Retina (tissue), 1 donor: ENCODE measurements at regions not wholly inside any gene's neighbourhood (a gene's known extent, or its start where the extent isn't known, plus 50 kb on each side); places are given as distances from the start of the nearest gene placed in this dataset.

Source experiments
- DNase-seq: peaks from one replicate; pipeline ENCODE4 v3.0.0-alpha.2; 2016

- no peak for DNase-seq
Measured at GRCh38 chr14:26856876-26857518, 259.2 kb upstream of the NOVA1 start.

DNA sequence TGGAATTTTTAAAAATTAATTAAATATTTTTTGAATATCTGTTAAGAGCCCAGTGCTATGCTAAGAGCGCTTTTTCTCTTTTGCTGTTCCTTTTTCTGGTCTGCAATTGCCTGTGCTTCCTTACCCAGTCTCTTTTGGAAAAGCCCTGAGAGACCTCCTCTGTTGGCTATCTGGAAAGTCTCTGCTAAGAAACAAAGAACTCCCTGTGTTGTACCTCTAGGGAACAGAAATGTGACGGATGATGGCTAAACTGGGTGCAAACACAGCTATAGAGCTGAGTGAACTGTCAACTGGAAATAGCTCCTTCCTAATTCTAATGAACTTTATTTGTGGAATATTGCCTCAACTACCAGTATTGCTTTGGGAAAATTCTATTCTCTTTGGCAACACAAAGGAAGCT lies 261.6 kb upstream of the NOVA1 start:
- no peak for DNase-seq

GRCh38 chr14:26860111-26860510 lies 262.3 kb upstream of the NOVA1 start:
- no peak for DNase-seq

DNA sequence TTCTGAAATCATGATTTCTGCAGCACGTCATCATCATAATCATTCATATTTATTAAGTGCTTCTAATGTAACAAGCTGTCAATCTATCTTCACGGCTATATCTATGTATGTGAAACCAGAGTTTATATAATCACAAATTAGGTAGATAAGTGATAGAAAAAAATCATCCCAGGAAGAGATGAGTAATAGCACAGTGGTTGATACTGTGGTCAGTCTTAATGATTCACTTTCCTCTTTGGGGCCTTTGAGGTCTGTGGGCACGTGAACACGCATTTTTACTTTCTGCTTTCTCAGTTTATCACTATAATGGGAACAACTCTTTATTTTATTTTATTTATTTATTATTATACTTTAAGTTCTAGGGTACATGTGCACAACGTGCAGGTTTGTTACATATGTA lies 265.9 kb upstream of the NOVA1 start:
- DNase-seq: no peak

DNA sequence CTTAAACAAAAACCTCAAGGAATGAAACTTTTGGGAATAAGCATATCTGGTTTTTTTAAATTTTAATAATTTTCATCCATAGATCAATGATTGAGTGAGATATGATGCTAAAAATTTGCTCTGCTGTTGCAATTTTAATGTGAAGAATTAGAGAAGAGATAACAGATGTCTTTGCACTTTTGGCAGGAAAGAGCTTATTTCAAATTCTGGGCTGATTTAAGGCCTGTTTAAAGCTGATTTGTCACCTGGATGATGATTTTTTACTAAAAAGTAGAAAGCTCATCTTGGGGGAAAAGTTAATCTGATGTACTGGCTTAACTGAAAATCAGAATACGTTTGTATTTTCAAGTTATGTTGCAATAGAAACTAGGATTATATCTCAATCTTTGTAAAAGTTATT lies 268.9 kb upstream of the NOVA1 start:
- DNase-seq: no peak

DNA sequence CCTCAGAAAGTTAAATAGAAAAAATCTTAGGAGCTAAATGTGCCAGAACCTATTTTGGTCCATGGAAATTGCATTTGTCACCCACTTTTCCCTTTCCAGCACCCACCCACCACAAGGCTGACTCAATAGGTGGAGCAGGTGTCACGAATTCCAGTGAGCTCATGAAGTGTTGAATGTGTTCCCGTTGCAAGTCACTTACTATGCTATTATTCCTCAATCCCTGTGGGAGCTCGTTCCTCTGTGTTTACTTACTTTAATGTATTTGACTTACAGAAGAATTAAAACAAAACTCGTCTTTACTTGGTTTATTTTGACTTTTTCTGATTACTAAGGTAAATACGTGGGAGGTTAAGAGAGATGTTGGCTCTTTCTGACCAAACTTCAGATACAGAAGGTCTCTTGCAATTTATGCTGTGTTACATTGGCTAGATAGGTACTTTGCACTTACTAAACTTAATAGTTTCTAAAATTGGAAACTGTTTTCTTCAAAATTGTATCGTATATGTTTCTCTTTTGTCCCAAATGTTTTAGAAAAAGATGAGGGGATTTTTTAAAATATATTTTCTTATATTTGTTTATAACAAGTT lies 269.4 kb upstream of the NOVA1 start:
- DNase-seq: no peak

DNA sequence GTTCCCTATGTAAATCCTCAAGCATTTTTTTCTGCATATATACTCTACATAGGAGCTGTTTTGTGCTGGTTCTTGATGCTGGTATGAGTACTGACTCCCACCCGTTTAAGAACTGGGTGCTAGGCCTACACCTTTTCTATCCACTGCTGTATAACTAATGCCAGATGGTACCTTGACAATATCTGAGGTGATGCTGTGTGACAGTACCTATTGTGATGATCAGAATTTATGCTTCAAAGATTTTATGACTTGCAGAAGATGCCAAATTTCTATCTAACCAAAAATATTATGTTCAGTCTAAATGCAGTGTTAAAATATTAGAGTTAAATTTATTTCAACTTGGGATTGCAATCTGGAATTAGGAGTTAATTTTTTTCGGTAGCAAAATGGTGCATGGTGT lies 272.3 kb upstream of the NOVA1 start:
- no peak for DNase-seq

DNA sequence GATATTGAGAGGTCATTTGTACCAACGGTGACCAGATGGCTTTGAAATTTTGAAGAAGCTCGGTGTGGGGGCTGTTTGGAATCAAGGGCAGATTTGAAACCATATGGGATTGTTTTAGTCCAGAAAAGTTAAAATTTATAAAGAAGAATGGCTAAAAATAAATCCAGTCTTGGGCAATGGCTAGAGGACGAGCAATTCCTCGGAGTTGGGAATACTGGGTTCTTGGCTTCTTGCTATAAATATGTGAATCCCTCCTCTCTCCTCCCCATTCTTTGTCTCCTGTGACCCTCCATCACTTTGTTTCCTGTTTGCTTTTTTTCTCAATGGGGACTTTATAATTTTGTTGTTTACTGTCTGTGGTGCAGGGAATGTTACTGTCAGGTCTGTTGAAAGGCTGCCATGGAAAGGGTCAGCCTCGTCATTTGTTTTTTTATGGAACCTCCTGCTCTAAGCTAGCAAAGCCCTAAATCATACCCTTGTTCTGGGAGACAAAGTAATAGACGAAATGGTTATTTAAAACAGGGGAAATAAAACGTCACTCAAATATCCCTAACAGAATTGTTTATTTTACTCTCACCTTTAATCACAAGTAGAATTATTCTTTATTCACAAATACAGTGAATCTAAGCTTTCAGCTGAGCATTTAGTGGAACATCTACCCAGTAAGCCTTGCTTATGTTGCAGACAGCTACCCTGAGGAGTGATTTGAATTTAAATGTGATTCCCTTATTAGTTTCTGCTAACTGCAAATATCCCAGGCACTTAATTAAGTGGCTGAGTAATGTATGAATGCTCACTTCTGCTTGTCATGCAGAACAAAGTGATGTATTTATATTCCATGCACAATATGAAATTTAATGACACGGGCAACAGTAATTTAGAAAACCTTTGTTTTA lies 273.1 kb upstream of the NOVA1 start:
- DNase-seq: no peak

DNA sequence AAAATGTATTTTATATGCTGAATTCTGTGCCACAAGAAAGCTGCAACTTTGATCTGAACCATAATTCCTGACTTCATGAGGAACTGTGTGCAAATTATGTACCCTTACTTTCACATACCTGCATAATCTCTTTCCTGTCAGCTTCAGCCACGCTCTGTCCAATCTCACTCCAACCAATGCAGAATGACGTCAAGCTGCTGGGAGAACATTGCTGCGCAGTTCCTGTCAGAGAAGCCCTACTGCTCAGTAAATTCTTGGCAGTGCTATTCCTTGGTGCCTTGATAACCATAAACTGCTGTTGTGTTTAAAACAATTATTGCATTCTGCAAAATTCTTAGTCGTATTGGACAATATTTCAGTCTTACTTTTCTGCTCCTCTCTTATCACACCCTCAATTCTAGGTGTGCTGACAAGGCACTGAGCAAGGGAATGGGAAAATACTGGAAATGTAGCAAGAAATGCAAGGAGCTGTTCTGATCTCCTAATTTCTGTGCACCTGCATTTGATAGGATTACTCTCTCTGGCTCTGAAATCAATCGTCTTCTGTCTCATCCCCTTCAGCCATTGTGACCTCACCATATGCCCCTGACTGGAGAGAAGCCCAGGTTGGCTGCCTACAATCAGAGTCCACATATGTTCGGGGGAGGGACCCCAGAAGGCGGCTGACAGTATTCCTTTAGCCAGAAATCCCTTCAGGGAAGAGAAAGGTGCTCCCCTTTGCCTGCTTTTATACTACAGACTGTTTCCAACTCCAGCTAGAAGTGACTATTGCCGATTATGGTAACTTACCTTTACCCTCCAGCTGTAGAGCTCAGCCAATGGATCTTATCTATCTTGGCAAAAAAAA lies 274.9 kb upstream of the NOVA1 start:
- DNase-seq: peak; percentile 61

DNA sequence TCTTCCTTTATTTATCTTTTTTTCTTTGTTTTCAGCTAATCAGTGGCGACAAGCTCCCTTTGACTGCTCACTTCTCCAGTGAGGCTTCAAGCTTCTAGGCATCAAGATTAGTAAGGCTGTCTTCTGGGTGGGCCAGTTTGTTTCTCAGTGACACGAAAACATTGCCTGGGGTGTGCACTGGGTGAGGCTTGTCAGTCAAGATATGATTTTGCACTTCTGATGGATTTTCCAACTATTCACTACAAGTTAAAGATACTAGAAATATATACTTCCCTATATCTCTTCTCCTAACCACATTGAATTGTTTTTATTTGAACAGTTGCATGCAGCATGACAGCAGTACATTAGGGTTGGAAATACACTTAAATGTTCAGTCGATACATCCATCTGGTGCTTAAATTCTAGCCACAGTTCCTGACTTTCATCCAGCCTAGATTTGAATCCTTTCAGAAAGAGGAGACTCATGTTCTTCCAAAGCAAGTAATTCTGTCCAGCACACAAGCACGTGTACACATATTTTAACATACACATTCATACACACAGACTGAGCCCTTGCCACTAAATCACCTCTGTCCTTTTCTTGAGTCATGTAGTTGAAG lies 275.6 kb upstream of the NOVA1 start:
- no peak for DNase-seq

DNA sequence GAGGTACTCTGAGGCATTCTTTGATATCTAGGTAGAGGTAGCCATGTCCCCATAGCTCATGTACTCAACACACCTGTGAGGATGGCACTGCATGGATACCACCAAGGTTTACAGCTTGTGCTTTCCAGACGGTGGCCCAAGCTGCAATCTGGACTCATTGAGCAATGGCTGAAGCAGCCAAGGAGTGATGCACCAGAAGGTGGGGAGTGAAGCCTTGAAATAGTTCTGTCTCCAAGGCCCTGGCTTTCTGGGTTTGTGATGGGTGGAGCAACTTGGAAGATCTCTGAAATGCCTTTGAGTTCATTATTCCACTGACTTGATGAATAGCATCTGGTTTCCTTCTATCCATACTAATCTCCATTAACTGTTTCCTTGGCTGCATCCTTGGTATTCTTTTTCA lies 290.0 kb upstream of the NOVA1 start:
- DNase-seq: no peak

DNA sequence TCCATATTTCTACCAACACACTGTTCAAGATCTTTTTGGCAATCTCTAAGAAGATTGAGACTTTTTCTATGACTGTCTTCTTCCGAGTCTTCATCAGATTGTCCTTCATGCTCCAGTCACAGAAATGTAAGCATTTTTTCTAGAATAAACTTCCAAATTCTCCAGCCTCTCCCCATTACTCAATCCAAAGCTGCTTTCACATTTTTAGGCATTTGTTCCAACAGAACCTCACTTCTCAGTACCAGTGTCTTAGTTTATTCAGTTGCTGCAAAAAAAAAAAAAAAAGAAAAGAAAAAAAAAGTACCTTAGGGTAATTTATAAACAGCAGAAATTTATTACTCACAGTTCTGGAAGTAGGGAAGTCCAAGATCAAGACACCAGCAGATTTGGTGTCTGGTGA lies 290.8 kb upstream of the NOVA1 start:
- DNase-seq: no peak

GRCh38 chr14:26896447-26896846 lies 298.6 kb upstream of the NOVA1 start:
- no peak for DNase-seq

DNA sequence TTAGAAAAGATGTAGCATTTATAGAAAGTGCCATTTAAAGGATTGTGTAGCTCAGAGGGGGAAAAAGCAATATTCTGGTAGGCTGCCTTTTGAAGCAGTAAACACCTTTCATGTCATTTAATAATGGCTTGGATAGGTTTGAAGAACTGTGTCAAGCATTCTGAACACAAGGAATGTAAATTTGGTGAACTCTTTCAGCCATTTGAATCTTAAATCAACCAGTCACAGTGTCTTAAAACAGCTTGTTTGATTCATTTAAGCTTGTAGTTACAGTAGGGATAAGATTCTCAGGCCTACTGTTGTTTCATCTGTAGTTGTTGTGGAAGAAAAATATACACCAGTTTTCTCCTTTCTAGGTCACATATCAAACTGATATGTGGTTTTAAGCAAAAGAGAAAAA lies 299.4 kb upstream of the NOVA1 start:
- DNase-seq: no peak

DNA sequence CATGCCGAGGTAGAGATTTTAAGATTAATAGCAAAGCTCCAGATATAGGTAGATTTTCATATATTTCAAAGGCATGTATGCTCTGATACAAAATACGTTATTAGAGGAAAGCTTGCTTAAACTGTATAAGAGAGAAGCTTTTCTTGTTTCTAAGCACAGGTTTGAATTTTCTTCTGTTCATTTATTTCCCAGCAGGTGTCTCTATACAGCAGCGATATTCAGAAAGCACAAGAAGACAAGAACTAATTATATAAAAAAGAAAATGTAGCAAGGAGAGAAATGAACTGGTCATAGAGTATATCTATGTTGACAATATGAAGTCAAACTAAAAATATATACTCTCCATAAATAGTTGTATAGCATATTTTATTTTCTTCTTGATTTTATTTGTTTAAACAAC lies 307.4 kb upstream of the NOVA1 start:
- no peak for DNase-seq

GRCh38 chr14:26913786-26914185 lies 316.0 kb upstream of the NOVA1 start:
- DNase-seq: no peak

DNA sequence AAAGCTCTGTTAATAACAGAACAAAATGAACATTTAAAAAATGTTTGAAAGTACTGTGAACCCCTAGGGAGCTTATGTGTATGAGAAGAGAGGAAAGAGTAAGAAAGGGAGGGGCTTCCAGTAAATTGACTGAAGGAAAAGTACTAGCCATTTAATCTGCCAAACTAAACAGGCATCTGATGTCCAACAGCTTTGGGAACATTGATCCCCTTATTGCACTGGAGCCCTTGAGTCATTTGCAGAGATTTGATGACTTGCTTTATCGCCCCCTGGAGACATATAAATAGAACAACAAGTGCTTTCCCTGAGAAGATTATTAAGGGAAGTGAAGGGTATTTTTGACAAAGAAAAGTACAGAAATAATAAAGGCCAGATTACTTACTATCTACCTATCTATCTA lies 319.3 kb upstream of the NOVA1 start:
- no peak for DNase-seq

DNA sequence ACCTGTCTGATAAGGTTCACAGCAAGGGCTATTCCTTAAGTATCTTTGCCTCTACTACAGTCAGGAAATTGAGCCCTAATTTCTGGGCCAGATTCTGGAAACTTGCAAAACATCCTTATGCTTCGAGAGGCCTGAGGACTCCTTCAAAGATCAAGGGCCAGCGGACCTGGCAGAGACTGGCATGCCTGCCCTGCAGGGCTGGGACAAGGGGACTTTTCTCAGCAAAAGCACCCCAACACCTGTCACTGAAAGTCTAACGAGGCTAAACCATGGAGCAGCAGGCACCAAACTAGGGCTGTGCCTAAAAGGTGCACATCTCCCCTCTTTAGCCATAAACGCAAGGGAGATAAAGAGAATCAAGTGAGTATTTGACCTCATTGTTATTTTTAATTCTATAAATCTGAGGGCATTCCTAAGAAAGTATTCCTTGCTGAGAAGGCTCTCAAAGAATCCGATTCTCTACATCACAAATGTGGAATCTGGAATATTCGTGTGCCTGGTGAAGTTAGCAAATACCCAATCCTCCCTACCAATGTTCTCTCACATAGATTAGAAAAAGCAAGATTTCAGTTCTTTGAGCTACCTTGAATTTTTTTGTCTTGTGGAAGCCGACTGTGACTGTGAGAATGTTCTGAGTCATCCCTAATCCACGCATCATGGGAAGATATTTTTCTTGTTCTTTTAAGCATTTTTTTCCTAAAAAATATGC lies 328.2 kb upstream of the NOVA1 start:
- no peak for DNase-seq

- DNase-seq: no peak
Measured at GRCh38 chr14:26926585-26926984, 328.8 kb upstream of the NOVA1 start.

- no peak for DNase-seq
Measured at GRCh38 chr14:26928019-26928418, 330.2 kb upstream of the NOVA1 start.

DNA sequence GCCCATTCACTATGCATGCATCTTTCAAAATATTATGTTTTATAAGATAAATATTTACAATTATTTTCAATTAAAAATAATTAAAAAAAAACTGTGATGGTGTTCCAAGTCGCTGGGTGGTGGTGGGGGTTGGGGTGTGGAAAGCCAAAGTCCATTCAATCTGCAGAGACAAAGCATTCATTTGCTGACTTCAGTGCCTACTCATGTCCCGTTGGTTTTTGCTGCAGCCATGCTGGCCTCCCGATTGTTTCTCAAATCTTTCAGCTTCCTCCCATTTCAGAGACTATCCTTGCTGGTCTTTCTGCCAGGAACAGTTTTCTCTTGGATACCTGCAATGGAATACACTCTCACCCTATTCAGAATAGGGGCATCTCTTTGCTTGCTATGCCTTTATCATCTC lies 331.5 kb upstream of the NOVA1 start:
- DNase-seq: no peak

- no peak for DNase-seq
Measured at GRCh38 chr14:26930576-26930975, 332.7 kb upstream of the NOVA1 start.
